Heart right ventricle (tissue), 16 donors: ENCODE measurements at regions not wholly inside any gene's neighbourhood (a gene's known extent, or its start where the extent isn't known, plus 50 kb on each side); places are given as distances from the start of the nearest gene placed in this dataset.

ENCODE experiments used
- ATAC-seq, 8 donors: fragments of 200-7000 bp; cut with Tn5 transposase; one replicate each; pipeline ENCODE4 v1.9.1; 2020; ENCODE audit warnings: mild to moderate bottlenecking in 8 of 8, moderate library complexity in 8 of 8, moderate number of reproducible peaks in 1 of 8
- DNase-seq, 2 donors: peaks; one replicate each; pipeline ENCODE4 v3.0.0-alpha.2; 2020
- H3K27ac ChIP-seq, 10 donors: fragments of 200-600 bp; sonication (generic) in 2 of 10; one replicate each; pipeline versions ENCODE4 v1.5.0 to v1.8.0; 2020 to 2022; ENCODE audit warnings: mild to moderate bottlenecking in 3 of 10
- H3K27me3 ChIP-seq, 7 donors: fragments of 200-600 bp; one replicate each; pipeline ENCODE4 v1.8.0; 2021 to 2022; ENCODE audit warnings: mild to moderate bottlenecking in 2 of 7
- H3K36me3 ChIP-seq, 9 donors: fragments of 200-600 bp; sonication (generic) in 1 of 9; one replicate each; pipeline versions ENCODE4 v1.5.0 to v1.8.0; 2020 to 2022; ENCODE audit warnings: mild to moderate bottlenecking in 2 of 9
- H3K4me1 ChIP-seq, 9 donors: fragments of 200-600 bp; sonication (generic) in 1 of 9; one replicate each; pipeline versions ENCODE4 v1.5.0 to v1.8.0; 2020 to 2022; ENCODE audit warnings: mild to moderate bottlenecking in 4 of 9
- H3K4me3 ChIP-seq, 10 donors: fragments of 200-600 bp; sonication (generic) in 2 of 10; one replicate each; pipeline versions ENCODE4 v1.5.0 to v1.8.0; 2020 to 2022; ENCODE audit warnings: mild to moderate bottlenecking in 7 of 10, moderate library complexity in 2 of 10
- H3K9me3 ChIP-seq, 11 donors: fragments of 200-600 bp in 10 of 11; sonication (generic) in 2 of 11; one replicate each; pipeline versions ENCODE4 v1.5.0 to v1.8.0; 2013 to 2022; ENCODE audit warnings: mild to moderate bottlenecking in 2 of 11, control low read depth in 1 of 11, moderate library complexity in 1 of 11
- WGBS, 2 donors: extraction: QIAGEN DNeasy Blood & Tissue Kit; methylation state at CpG; one replicate each; pipeline ENCODE4 v1.1.7; 2013; ENCODE audit warnings: inconsistent platforms in 1 of 2; 5-methylcytosine and 5-hydroxymethylcytosine counted together
- intact Hi-C, 10 donors: fragments of 100-400 bp; cut with DNase I; formaldehyde crosslinking; loops; one replicate each; pipeline versions ENCODE4 v1.11.1 to v1.14.2; 2022
- TF ChIP-seq, protein P1 (sequence below), 9 donors: fragments of 200-600 bp; sonication (generic) in 2 of 9; IDR thresholded peaks; one replicate each; pipeline versions ENCODE4 v1.5.0 to v1.8.0; 2021 to 2022; ENCODE audit warnings: antibody characterized with exemption in 9 of 9, mild to moderate bottlenecking in 5 of 9, moderate library complexity in 1 of 9
- donor health status: Arrhythmogenic right ventricular cardiomyopathy.
- donor health status: ischemic (EF 13 %, LVEDD 7.1; RV severe dilation, severe dysfunction).
- donor health status: healthy with polysubstance abuse.
- donor health status: DM: no; HTN: yes; CAD: no.
- donor health status: DM: no; HTN: no; CAD: no.
- donor health status: ischemic (EF 25% LVEDD 6.9; RV normal size, moderate dysfunction).
- donor health status: ischemic (EF 25% LVEDD 5.7; RV mildly dilated, moderate dysfunction).
- donor health status: healthy.
- donor health status: DM: yes; HTN: yes; CAD: no.
- donor health status: Ischemic cardiomyopathy.
- donor health status: ischemic (EF 35%, LVEDD 5.7; RV mildly dilated, moderate dysfunction).
- donor health status: nonischemic (EF 11% LVEDD 7.7; RV severe dilation, severe dysfunction).
- donor health status: DM: yes; HTN: yes; CAD: no.
- donor health status: PGD.
- donor health status: ischemic (EF 29% LVEDD 5.4; RV normal size, mild dysfunction).
- donor health status: nonischemic (EF 23%, LVEDD 6.1; RV moderate dilation, normal function).

DNA sequence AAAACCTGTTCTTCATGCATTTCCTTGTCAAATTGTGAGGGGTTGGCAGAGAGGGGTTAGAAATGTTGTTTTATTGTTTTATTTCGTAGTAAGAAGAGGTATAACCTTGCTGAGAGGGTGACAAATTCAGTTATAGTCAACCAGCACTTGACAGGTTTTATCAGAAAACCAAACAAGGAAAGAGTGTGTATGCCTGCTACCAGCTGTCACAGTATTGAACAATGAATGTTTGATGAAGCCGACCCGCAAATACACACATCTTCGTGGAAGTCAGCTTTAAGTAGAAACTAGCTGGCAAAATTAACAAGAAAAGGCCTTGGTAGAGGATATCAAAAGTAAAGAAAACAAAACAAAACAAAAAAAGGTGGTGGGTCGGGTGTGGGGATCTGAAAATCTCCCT lies 214.6 kb upstream of the TLE4 start:
- ATAC-seq (no peak), DNase-seq (no peak)
- Histone ChIP-seq H3K27me3 (peaks cover 0 to 7% (median 0%) of the 10 kb centered on the region in 7 donors), H3K9me3 (no peaks in the 10 kb centered on the region), H3K4me3 (no peak overlapping the region), H3K36me3 (no peaks in the 10 kb centered on the region), H3K4me1 (peaks cover 0 to 19% (median 0%) of the 10 kb centered on the region in 9 donors), H3K27ac (peak overlapping the region in 1 of 10 donors; percentile 23)
- intact Hi-C loops, result loop anchor here in 1 of 10 donors (2.0 kb wide), 1 partner anchor 26 kb away; no protein-coding TSS in a partner anchor
- WGBS, 2 donors, result 57 to 59% methylated on average over 5 of the region's 5 CpGs
- TF ChIP-seq, protein P1, sequence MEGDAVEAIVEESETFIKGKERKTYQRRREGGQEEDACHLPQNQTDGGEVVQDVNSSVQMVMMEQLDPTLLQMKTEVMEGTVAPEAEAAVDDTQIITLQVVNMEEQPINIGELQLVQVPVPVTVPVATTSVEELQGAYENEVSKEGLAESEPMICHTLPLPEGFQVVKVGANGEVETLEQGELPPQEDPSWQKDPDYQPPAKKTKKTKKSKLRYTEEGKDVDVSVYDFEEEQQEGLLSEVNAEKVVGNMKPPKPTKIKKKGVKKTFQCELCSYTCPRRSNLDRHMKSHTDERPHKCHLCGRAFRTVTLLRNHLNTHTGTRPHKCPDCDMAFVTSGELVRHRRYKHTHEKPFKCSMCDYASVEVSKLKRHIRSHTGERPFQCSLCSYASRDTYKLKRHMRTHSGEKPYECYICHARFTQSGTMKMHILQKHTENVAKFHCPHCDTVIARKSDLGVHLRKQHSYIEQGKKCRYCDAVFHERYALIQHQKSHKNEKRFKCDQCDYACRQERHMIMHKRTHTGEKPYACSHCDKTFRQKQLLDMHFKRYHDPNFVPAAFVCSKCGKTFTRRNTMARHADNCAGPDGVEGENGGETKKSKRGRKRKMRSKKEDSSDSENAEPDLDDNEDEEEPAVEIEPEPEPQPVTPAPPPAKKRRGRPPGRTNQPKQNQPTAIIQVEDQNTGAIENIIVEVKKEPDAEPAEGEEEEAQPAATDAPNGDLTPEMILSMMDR (IDR thresholded peaks at IDR 0.05), result no peak

- DNase-seq (peak in 1 of 2 donors; percentile 10), ATAC-seq (peak in 3 of 8 donors; percentile 42 to 58 (median 42))
- peak overlapping the region in 1 of 10 donors; percentile 23 for H3K27ac ChIP-seq
- H3K36me3 ChIP-seq, result no peaks in the 10 kb centered on the region
- TF ChIP-seq, protein P1 (IDR thresholded peaks at IDR 0.05), result no peak
- 39 to 43% methylated on average over 6 of the region's 6 CpGs for WGBS, 2 donors
- intact Hi-C loops, result loop anchor here in 1 of 10 donors (2.0 kb wide), 1 partner anchor 25 kb away; no protein-coding TSS in a partner anchor
- peaks cover 0 to 19% (median 0%) of the 10 kb centered on the region in 9 donors for H3K4me1 ChIP-seq
- H3K27me3 ChIP-seq, result peaks cover 0 to 7% (median 0%) of the 10 kb centered on the region in 7 donors
- no peak overlapping the region for H3K4me3 ChIP-seq
- no peaks in the 10 kb centered on the region for H3K9me3 ChIP-seq
Observed at GRCh38 chr9:79357616-79358015, 214.1 kb upstream of the TLE4 start.

GRCh38 chr9:79360387-79361347 lies 211.1 kb upstream of the TLE4 start:
- no peak for DNase-seq
- H3K9me3 ChIP-seq, result no peaks in the 10 kb centered on the region
- 50 to 66% methylated on average over 5 of the region's 5 CpGs for WGBS, 2 donors

More at GRCh38 chr9:79360387-79361347, 211.1 kb upstream of the TLE4 start:
- ATAC-seq, result no peak
- no peak overlapping the region for H3K4me3 ChIP-seq
- no peaks in the 10 kb centered on the region for H3K36me3 ChIP-seq
- TF ChIP-seq, protein P1 (IDR thresholded peaks at IDR 0.05), result no peak
- H3K27ac ChIP-seq, result no peak overlapping the region
- H3K4me1 ChIP-seq, result peaks cover 0 to 19% (median 0%) of the 10 kb centered on the region in 9 donors
- peaks cover 0 to 7% (median 0%) of the 10 kb centered on the region in 7 donors for H3K27me3 ChIP-seq
- intact Hi-C loops, result no loop called here
